ENCODE measurements at regions not wholly inside any gene's neighbourhood (a gene's known extent, or its start where the extent isn't known, plus 50 kb on each side); places are given as distances from the start of the nearest gene placed in this dataset.

DNA sequence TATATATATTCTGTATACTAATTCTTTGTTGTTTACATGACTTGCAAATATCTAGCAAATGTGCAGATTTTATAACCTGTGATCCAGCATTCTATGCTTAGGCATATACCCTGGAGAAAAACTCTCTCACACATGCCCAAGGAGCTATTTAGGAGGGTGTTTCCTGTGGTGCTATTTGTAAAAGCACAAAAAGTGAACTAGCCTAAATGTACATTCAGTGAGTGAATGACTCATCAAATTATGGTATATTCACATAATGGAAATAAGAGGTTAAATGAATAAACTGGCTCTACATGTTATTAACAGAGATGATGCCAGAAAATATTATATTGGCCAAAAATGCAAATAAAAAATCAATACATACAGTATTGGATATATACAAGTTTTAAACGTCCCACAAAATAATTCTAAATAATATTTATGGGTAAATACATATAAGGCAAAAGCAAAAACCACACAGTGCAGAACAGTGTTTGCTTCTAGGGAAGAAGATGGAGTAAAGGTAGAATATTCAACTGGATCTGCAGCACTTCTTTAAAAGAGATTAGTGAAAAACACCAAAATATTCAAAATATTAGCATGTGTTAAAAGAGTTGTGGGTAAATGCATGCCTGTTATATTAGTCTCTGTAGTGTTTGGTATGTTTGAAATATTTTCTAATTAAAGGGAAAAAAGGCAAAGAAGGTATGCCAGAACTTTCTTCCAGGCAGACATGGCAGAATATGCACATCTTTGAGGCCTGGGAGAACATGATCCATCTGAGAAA lies 344.7 kb downstream of the KLF5 start:
- ATAC-seq, result no peak
- TF ChIP-seq TCF4 (CRISPR knock-in tag; IDR thresholded peaks at IDR 0.05; ENCODE audit: borderline replicate concordance) (no peak), RARB (CRISPR knock-in tag; IDR thresholded peaks at IDR 0.05) (no peak), BACH2 (CRISPR knock-in tag; IDR thresholded peaks at IDR 0.05; ENCODE audit: borderline replicate concordance) (no peak), CREB5 (CRISPR knock-in tag; IDR thresholded peaks at IDR 0.05; ENCODE audit: low read depth) (no peak), CSRNP3 (CRISPR knock-in tag; IDR thresholded peaks at IDR 0.05) (no peak), ZNF565 (CRISPR knock-in tag; conservative IDR thresholded peaks at IDR 0.05; ENCODE audit: low read depth) (no peak), CSDC2 (CRISPR knock-in tag; IDR thresholded peaks at IDR 0.05) (no peak), TOX (CRISPR knock-in tag; IDR thresholded peaks at IDR 0.05; ENCODE audit: borderline replicate concordance) (no peak), ESRRG (CRISPR knock-in tag; IDR thresholded peaks at IDR 0.05) (no peak), ZFP30 (CRISPR knock-in tag; IDR thresholded peaks at IDR 0.05) (no peak), ZFP3 (CRISPR knock-in tag; IDR thresholded peaks at IDR 0.05) (no peak), POU6F1 (CRISPR knock-in tag; IDR thresholded peaks at IDR 0.05; ENCODE audit: borderline replicate concordance, low read depth) (no peak), ARNTL (CRISPR knock-in tag; IDR thresholded peaks at IDR 0.05; ENCODE audit: borderline replicate concordance, low read depth) (no peak), OSR1 (CRISPR knock-in tag; IDR thresholded peaks at IDR 0.05) (no peak), PATZ1 (CRISPR knock-in tag; IDR thresholded peaks at IDR 0.05; ENCODE audit: borderline replicate concordance) (no peak), ZNF8 (CRISPR knock-in tag; IDR thresholded peaks at IDR 0.05) (no peak), PPARA (CRISPR knock-in tag; IDR thresholded peaks at IDR 0.05; ENCODE audit: borderline replicate concordance) (no peak), ISL1 (CRISPR knock-in tag; IDR thresholded peaks at IDR 0.05) (no peak), ZNF70 (CRISPR knock-in tag; IDR thresholded peaks at IDR 0.05) (no peak)

- TF ChIP-seq ZNF70 (CRISPR knock-in tag; IDR thresholded peaks at IDR 0.05) (no peak), ARNTL (CRISPR knock-in tag; IDR thresholded peaks at IDR 0.05; ENCODE audit: borderline replicate concordance, low read depth) (no peak), CSRNP3 (CRISPR knock-in tag; IDR thresholded peaks at IDR 0.05) (no peak), CREB5 (CRISPR knock-in tag; IDR thresholded peaks at IDR 0.05; ENCODE audit: low read depth) (no peak), PPARA (CRISPR knock-in tag; IDR thresholded peaks at IDR 0.05; ENCODE audit: borderline replicate concordance) (no peak), RARB (CRISPR knock-in tag; IDR thresholded peaks at IDR 0.05) (no peak), TOX (CRISPR knock-in tag; IDR thresholded peaks at IDR 0.05; ENCODE audit: borderline replicate concordance) (no peak), ZFP30 (CRISPR knock-in tag; IDR thresholded peaks at IDR 0.05) (no peak), SNAI2 (CRISPR knock-in tag; IDR thresholded peaks at IDR 0.05) (no peak), PATZ1 (CRISPR knock-in tag; IDR thresholded peaks at IDR 0.05; ENCODE audit: borderline replicate concordance) (no peak), ISL1 (CRISPR knock-in tag; IDR thresholded peaks at IDR 0.05) (no peak), POU6F1 (CRISPR knock-in tag; IDR thresholded peaks at IDR 0.05; ENCODE audit: borderline replicate concordance, low read depth) (no peak), ZC3H10 (CRISPR knock-in tag; IDR thresholded peaks at IDR 0.05) (no peak)
- no peak for ATAC-seq
These were observed 343.0 kb downstream of the KLF5 start for GRCh38 chr13:73401769-73402168.
